B cell (primary cell): ENCODE measurements at regions not wholly inside any gene's neighbourhood (a gene's known extent, or its start where the extent isn't known, plus 50 kb on each side); places are given as distances from the start of the nearest gene placed in this dataset.

Source experiments
- ATAC-seq: fragments of 200-7000 bp; cut with Tn5 transposase; one replicate; pipeline ENCODE4 v1.10.0; 2021; ENCODE audit warnings: low read depth, mild to moderate bottlenecking, moderate number of reproducible peaks, moderate library complexity
- CTCF ChIA-PET: fragments of 350-600 bp; sonication (Branson Sonifier 250); formaldehyde crosslinking; loops from one replicate; lab custom pipeline; 2021; ENCODE audit warnings: antibody characterized with exemption, inconsistent platforms; lab: Charles Lee
- POLR2A ChIA-PET: fragments of 350-600 bp; sonication (Branson Sonifier 250); formaldehyde crosslinking; loops from one replicate; lab custom pipeline; 2021; ENCODE audit warnings: antibody characterized with exemption; lab: Charles Lee
- DNase-seq: peaks from one replicate; pipeline ENCODE4 v3.0.0; 2013
- H2AFZ ChIP-seq: 2 replicates; pipeline ENCODE4 v1.6.1; 2012; ENCODE audit warnings: mild to moderate bottlenecking, low read depth, low read length; ENCODE audit not compliant: insufficient read depth, poor library complexity, severe bottlenecking
- H3K27ac ChIP-seq, 2 donors: 1 replicate in 1 of 2; 2 replicates in 1 of 2; pipeline ENCODE4 v1.5.1; 2012 to 2013; ENCODE audit warnings: low read length in 2 of 2, mild to moderate bottlenecking in 2 of 2, moderate library complexity in 1 of 2
- H3K27me3 ChIP-seq, 4 experiments: fragments of 200-600 bp in 1 of 4; sonication (generic) in 1 of 4; replicated peaks in 1 of 4; 1 replicate in 2 of 4; 2 replicates in 2 of 4; pipeline versions ENCODE4 v1.6.1 to v1.7.0; 2013 to 2016; ENCODE audit warnings: low read length in 3 of 4, mild to moderate bottlenecking in 2 of 4, mixed read lengths in 1 of 4, moderate library complexity in 1 of 4; ENCODE audit not compliant: insufficient read depth in 4 of 4, control insufficient read depth in 3 of 4; ENCODE audit errors: control extremely low read depth in 1 of 4
- H3K36me3 ChIP-seq, 2 experiments: replicated peaks in 1 of 2; 1 replicate in 1 of 2; 2 replicates in 1 of 2; pipeline versions ENCODE4 v1.6.1 to v1.7.1; 2013; ENCODE audit warnings: low read length in 1 of 2; ENCODE audit not compliant: insufficient read depth in 2 of 2, control insufficient read depth in 1 of 2; ENCODE audit errors: control extremely low read depth in 1 of 2, extremely low read depth in 1 of 2
- H3K4me1 ChIP-seq, 2 donors: fragments of 200-600 bp in 1 of 2; sonication (generic) in 1 of 2; 1 replicate in 1 of 2; 2 replicates in 1 of 2; pipeline versions ENCODE4 v1.5.1 to v1.6.1; 2013 to 2017; ENCODE audit warnings: low read length in 2 of 2; ENCODE audit not compliant: control insufficient read depth in 2 of 2, insufficient read depth in 2 of 2
- H3K4me2 ChIP-seq: replicated peaks from 2 replicates; pipeline ENCODE3; 2012; ENCODE audit warnings: mild to moderate bottlenecking, low read depth, low read length; ENCODE audit not compliant: poor library complexity, severe bottlenecking
- H3K4me3 ChIP-seq, 5 experiments: fragments of 200-600 bp in 1 of 5; sonication (generic) in 1 of 5; 1 replicate in 3 of 5; 2 replicates in 2 of 5; pipeline versions ENCODE4 v1.5.1 to v1.7.0; 2011 to 2016; ENCODE audit warnings: low read length in 4 of 5, mild to moderate bottlenecking in 4 of 5, low read depth in 2 of 5, control low read depth in 1 of 5, moderate library complexity in 1 of 5; ENCODE audit not compliant: insufficient read depth in 1 of 5; ENCODE audit errors: control extremely low read depth in 1 of 5, extremely low read depth in 1 of 5
- H3K79me2 ChIP-seq: fragments of 200-600 bp; sonication (generic); one replicate; pipeline ENCODE4 v1.6.0; 2016; ENCODE audit warnings: low read length; ENCODE audit not compliant: control insufficient read depth, insufficient read depth
- H3K9ac ChIP-seq: fragments of 200-600 bp; sonication (generic); 2 replicates; pipeline ENCODE4 v1.6.1; 2017; ENCODE audit warnings: mild to moderate bottlenecking, low read length, moderate library complexity
- H3K9me3 ChIP-seq, 3 donors: one replicate each; pipeline versions ENCODE4 v1.6.1 to v1.7.1; 2013; ENCODE audit warnings: low read length in 2 of 3; ENCODE audit not compliant: control insufficient read depth in 2 of 3, insufficient read depth in 1 of 3; ENCODE audit errors: control extremely low read depth in 1 of 3
- H4K20me1 ChIP-seq: 2 replicates; pipeline ENCODE4 v1.6.0; 2012; ENCODE audit warnings: mild to moderate bottlenecking, low read length; ENCODE audit not compliant: insufficient read depth, control insufficient read depth, poor library complexity, severe bottlenecking
- H3K27ac Mint-ChIP-seq: one replicate; pipeline ENCODE4 v1.8.0; 2021; ENCODE audit warnings: mixed read lengths
- H3K27me3 Mint-ChIP-seq: one replicate; pipeline ENCODE4 v1.8.0; 2021; ENCODE audit warnings: mixed read lengths
- H3K4me1 Mint-ChIP-seq: one replicate; pipeline ENCODE4 v1.8.0; 2021; ENCODE audit warnings: mixed read lengths
- H3K4me3 Mint-ChIP-seq: one replicate; pipeline ENCODE4 v1.8.0; 2021; ENCODE audit warnings: mixed read lengths
- H3K9me3 Mint-ChIP-seq: one replicate; pipeline ENCODE4 v1.8.0; 2022; ENCODE audit warnings: mixed read lengths; ENCODE audit not compliant: insufficient read depth
- CTCF ChIP-seq: fragments of 200-600 bp; IDR thresholded peaks from one replicate; pipeline ENCODE4 v1.8.0; 2022; ENCODE audit warnings: antibody characterized with exemption, mild to moderate bottlenecking
- EZH2 ChIP-seq: IDR thresholded peaks from 2 replicates; pipeline ENCODE4 v1.6.1; 2012; ENCODE audit warnings: borderline replicate concordance, low read depth, mild to moderate bottlenecking, moderate library complexity, low read length; ENCODE audit not compliant: insufficient read depth, poor library complexity, severe bottlenecking
- WGBS: methylation state at CpG from one replicate; pipeline ENCODE4 v1.1.5; 2013; ENCODE audit warnings: missing lambda C conversion rate; ENCODE audit not compliant: insufficient coverage; 5-methylcytosine and 5-hydroxymethylcytosine counted together
- intact Hi-C: fragments of 100-400 bp; cut with micrococcal nuclease; formaldehyde crosslinking; loops from one replicate; pipeline ENCODE4 v1.10.0; 2022

DNA sequence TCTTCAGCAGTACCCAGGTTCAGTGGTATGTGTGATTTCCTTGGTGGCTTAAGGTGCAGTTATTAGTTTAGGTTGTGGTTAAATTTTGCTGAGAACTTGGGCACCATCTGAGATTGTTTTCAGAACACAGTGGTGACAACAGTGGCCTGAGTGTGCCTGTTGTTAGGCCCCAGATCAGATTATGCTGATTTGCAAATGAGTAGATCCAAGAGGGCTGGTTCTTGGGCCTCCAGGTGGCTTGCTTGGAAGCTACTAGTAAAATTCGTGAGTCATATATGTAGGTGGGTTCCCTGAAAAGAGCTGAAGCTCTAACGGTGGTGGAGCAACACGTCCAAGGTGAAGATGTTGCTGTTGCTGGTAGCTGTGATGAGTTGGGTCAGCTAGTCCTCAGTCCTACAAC, 2619.6 kb downstream of the PCDH7 start:
- no peaks in the 10 kb centered on the region for H3K4me1 Mint-ChIP-seq
- ChIA-PET CTCF (no interaction called here), POLR2A (no interaction called here)
- Histone ChIP-seq H3K9me3 (peaks cover 0 to 10% (median 1%) of the 10 kb centered on the region in 3 donors), H3K4me1 (no peaks in the 10 kb centered on the region), H3K9ac (no peak overlapping the region), H3K27me3 (no peaks in the 10 kb centered on the region), H3K79me2 (no peaks in the 10 kb centered on the region), H3K27ac (no peak overlapping the region), H3K4me2 (no peak overlapping the region), H4K20me1 (no peaks in the 10 kb centered on the region), H2AFZ (no peak overlapping the region), H3K4me3 (no peak overlapping the region), H3K36me3 (no peaks in the 10 kb centered on the region)
- H3K27ac Mint-ChIP-seq = no peak overlapping the region
- no peak for DNase-seq
- no peak overlapping the region for H3K4me3 Mint-ChIP-seq
- 78% methylated on average over 3 of the region's 3 CpGs for WGBS
- no peak for ATAC-seq
- H3K9me3 Mint-ChIP-seq = peaks cover 3% of the 10 kb centered on the region
- TF ChIP-seq EZH2 (no peak), CTCF (no peak)
- intact Hi-C loops = no loop called here
- H3K27me3 Mint-ChIP-seq = no peaks in the 10 kb centered on the region

GRCh38 chr4:33340168-33340567, 2620.0 kb downstream of the PCDH7 start:
- WGBS = 67% methylated on average over 1 of the region's 5 CpGs
- Histone ChIP-seq H3K27ac (no peak overlapping the region), H3K9me3 (peaks cover 0 to 10% (median 1%) of the 10 kb centered on the region in 3 donors), H3K36me3 (no peaks in the 10 kb centered on the region), H3K4me1 (no peaks in the 10 kb centered on the region), H3K9ac (no peak overlapping the region), H2AFZ (no peak overlapping the region), H4K20me1 (no peaks in the 10 kb centered on the region), H3K4me2 (no peak overlapping the region), H3K79me2 (no peaks in the 10 kb centered on the region), H3K4me3 (no peak overlapping the region), H3K27me3 (no peaks in the 10 kb centered on the region)
- no peak for ATAC-seq
- no peaks in the 10 kb centered on the region for H3K27me3 Mint-ChIP-seq
- TF ChIP-seq EZH2 (no peak), CTCF (no peak)
- H3K4me1 Mint-ChIP-seq = no peaks in the 10 kb centered on the region
- no peak overlapping the region for H3K27ac Mint-ChIP-seq
- ChIA-PET POLR2A (no interaction called here), CTCF (no interaction called here)
- intact Hi-C loops = no loop called here
- no peak overlapping the region for H3K4me3 Mint-ChIP-seq
- DNase-seq = no peak
- peaks cover 3% of the 10 kb centered on the region for H3K9me3 Mint-ChIP-seq
